ENCODE measurements at regions not wholly inside any gene's neighbourhood (a gene's known extent, or its start where the extent isn't known, plus 50 kb on each side); places are given as distances from the start of the nearest gene placed in this dataset.

- DNase-seq, result peak; percentile 46
- Mint-ChIP-seq H3K36me3 (ENCODE audit: insufficient read depth) (no peaks in the 10 kb centered on the region), H3K9me3 (no peaks in the 10 kb centered on the region), H3K4me1 (ENCODE audit: low read depth) (peaks cover 38% of the 10 kb centered on the region), H3K27me3 (ENCODE audit: low read depth) (peaks cover 5% of the 10 kb centered on the region), H3K4me3 (no peak overlapping the region)
- ATAC-seq, result peak in 1 of 2 donors; percentile 16
These were observed 311.3 kb downstream of the UACA start for GRCh38 chr15:70451821-70452653.

- DNase-seq (no peak), ATAC-seq (no peak)
- Mint-ChIP-seq H3K4me3 (no peak overlapping the region), H3K36me3 (ENCODE audit: insufficient read depth) (no peaks in the 10 kb centered on the region), H3K4me1 (ENCODE audit: low read depth) (peaks cover 38% of the 10 kb centered on the region), H3K9me3 (no peaks in the 10 kb centered on the region), H3K27me3 (ENCODE audit: low read depth) (peaks cover 5% of the 10 kb centered on the region)
These were observed 313.3 kb downstream of the UACA start for GRCh38 chr15:70450142-70450443.

- peaks cover 5% of the 10 kb centered on the region for H3K27me3 Mint-ChIP-seq (ENCODE audit: low read depth)
These were observed 313.8 kb downstream of the UACA start for GRCh38 chr15:70449311-70450141.

GRCh38 chr15:70447928-70448698, 315.2 kb downstream of the UACA start:
- DNase-seq, result peak; percentile 30
- H3K4me1 Mint-ChIP-seq (ENCODE audit: low read depth), result peaks cover 38% of the 10 kb centered on the region
- ATAC-seq, result peak; percentile 57 to 64
- peaks cover 11% of the 10 kb centered on the region for H3K27me3 Mint-ChIP-seq (ENCODE audit: low read depth)
- peak overlapping the region; percentile 40 for H3K4me3 Mint-ChIP-seq
- no peaks in the 10 kb centered on the region for H3K9me3 Mint-ChIP-seq
- H3K36me3 Mint-ChIP-seq (ENCODE audit: insufficient read depth), result no peaks in the 10 kb centered on the region

More at GRCh38 chr15:70449311-70450141, 313.8 kb downstream of the UACA start:
- H3K4me1 Mint-ChIP-seq (ENCODE audit: low read depth), result peaks cover 38% of the 10 kb centered on the region
- no peaks in the 10 kb centered on the region for H3K36me3 Mint-ChIP-seq (ENCODE audit: insufficient read depth)
- H3K4me3 Mint-ChIP-seq, result no peak overlapping the region
- DNase-seq, result no peak
- no peak for ATAC-seq
- H3K9me3 Mint-ChIP-seq, result no peaks in the 10 kb centered on the region

- peaks cover 38% of the 10 kb centered on the region for H3K4me1 Mint-ChIP-seq (ENCODE audit: low read depth)
- ATAC-seq (no peak), DNase-seq (no peak)
- H3K9me3 Mint-ChIP-seq, result no peaks in the 10 kb centered on the region
- H3K4me3 Mint-ChIP-seq, result peak overlapping the region; percentile 40
- H3K36me3 Mint-ChIP-seq (ENCODE audit: insufficient read depth), result no peaks in the 10 kb centered on the region
- H3K27me3 Mint-ChIP-seq (ENCODE audit: low read depth), result peaks cover 15% of the 10 kb centered on the region
These were observed 315.8 kb downstream of the UACA start for GRCh38 chr15:70447521-70447920.

GRCh38 chr15:70447081-70447480, 316.3 kb downstream of the UACA start:
- no peak overlapping the region for H3K4me3 Mint-ChIP-seq
- no peak for ATAC-seq
- H3K27me3 Mint-ChIP-seq (ENCODE audit: low read depth), result peaks cover 19% of the 10 kb centered on the region
- DNase-seq, result no peak
- H3K4me1 Mint-ChIP-seq (ENCODE audit: low read depth), result peaks cover 34% of the 10 kb centered on the region
- no peaks in the 10 kb centered on the region for H3K9me3 Mint-ChIP-seq
- H3K36me3 Mint-ChIP-seq (ENCODE audit: insufficient read depth), result no peaks in the 10 kb centered on the region

GRCh38 chr15:70443486-70444273, 319.7 kb downstream of the UACA start:
- Mint-ChIP-seq H3K27me3 (ENCODE audit: low read depth) (peaks cover 24% of the 10 kb centered on the region), H3K4me3 (no peak overlapping the region), H3K4me1 (ENCODE audit: low read depth) (peaks cover 20% of the 10 kb centered on the region), H3K9me3 (no peaks in the 10 kb centered on the region), H3K36me3 (ENCODE audit: insufficient read depth) (no peaks in the 10 kb centered on the region)
- DNase-seq, result no peak
- no peak for ATAC-seq

- ATAC-seq (no peak), DNase-seq (no peak)
- H3K9me3 Mint-ChIP-seq, result no peaks in the 10 kb centered on the region
- no peaks in the 10 kb centered on the region for H3K36me3 Mint-ChIP-seq (ENCODE audit: insufficient read depth)
- no peak overlapping the region for H3K4me3 Mint-ChIP-seq
- H3K4me1 Mint-ChIP-seq (ENCODE audit: low read depth), result peaks cover 11% of the 10 kb centered on the region
- peaks cover 21% of the 10 kb centered on the region for H3K27me3 Mint-ChIP-seq (ENCODE audit: low read depth)
These were observed 320.6 kb downstream of the UACA start for GRCh38 chr15:70442616-70443321.

- no peak for DNase-seq
These were observed 321.1 kb downstream of the UACA start for GRCh38 chr15:70442211-70442610.

GRCh38 chr15:70440416-70441138, 322.8 kb downstream of the UACA start:
- no peak for ATAC-seq
- no peak for DNase-seq
- peaks cover 17% of the 10 kb centered on the region for H3K4me1 Mint-ChIP-seq (ENCODE audit: low read depth)
- H3K27me3 Mint-ChIP-seq (ENCODE audit: low read depth), result peaks cover 21% of the 10 kb centered on the region
- no peak overlapping the region for H3K4me3 Mint-ChIP-seq
- no peaks in the 10 kb centered on the region for H3K36me3 Mint-ChIP-seq (ENCODE audit: insufficient read depth)
- H3K9me3 Mint-ChIP-seq, result no peaks in the 10 kb centered on the region

More at GRCh38 chr15:70442211-70442610, 321.1 kb downstream of the UACA start:
- H3K27me3 Mint-ChIP-seq (ENCODE audit: low read depth), result peaks cover 21% of the 10 kb centered on the region
- H3K36me3 Mint-ChIP-seq (ENCODE audit: insufficient read depth), result no peaks in the 10 kb centered on the region
- H3K9me3 Mint-ChIP-seq, result no peaks in the 10 kb centered on the region
- peaks cover 7% of the 10 kb centered on the region for H3K4me1 Mint-ChIP-seq (ENCODE audit: low read depth)
- H3K4me3 Mint-ChIP-seq, result no peak overlapping the region
- no peak for ATAC-seq

- H3K9me3 Mint-ChIP-seq, result no peaks in the 10 kb centered on the region
- ATAC-seq, result no peak
These were observed 323.5 kb downstream of the UACA start for GRCh38 chr15:70439880-70440279.

GRCh38 chr15:70439304-70439877, 324.0 kb downstream of the UACA start:
- DNase-seq (no peak), ATAC-seq (peak in 1 of 2 donors; percentile 16)
- H3K4me1 Mint-ChIP-seq (ENCODE audit: low read depth), result peaks cover 26% of the 10 kb centered on the region
- H3K36me3 Mint-ChIP-seq (ENCODE audit: insufficient read depth), result no peaks in the 10 kb centered on the region
- no peaks in the 10 kb centered on the region for H3K9me3 Mint-ChIP-seq
- H3K27me3 Mint-ChIP-seq (ENCODE audit: low read depth), result peaks cover 19% of the 10 kb centered on the region
- no peak overlapping the region for H3K4me3 Mint-ChIP-seq

More at GRCh38 chr15:70439880-70440279, 323.5 kb downstream of the UACA start:
- H3K36me3 Mint-ChIP-seq (ENCODE audit: insufficient read depth), result no peaks in the 10 kb centered on the region
- H3K4me1 Mint-ChIP-seq (ENCODE audit: low read depth), result peaks cover 24% of the 10 kb centered on the region
- no peak overlapping the region for H3K4me3 Mint-ChIP-seq
- no peak for DNase-seq
- H3K27me3 Mint-ChIP-seq (ENCODE audit: low read depth), result peaks cover 21% of the 10 kb centered on the region

Data from activated T-cell treated with anti-CD3 and anti-CD28 coated beads, Interleukin-2, amount 50 U/mL, for 4 hours (primary cell).